HG03039 (cell line): ENCODE measurements at regions not wholly inside any gene's neighbourhood (a gene's known extent, or its start where the extent isn't known, plus 50 kb on each side); places are given as distances from the start of the nearest gene placed in this dataset.
"Not testable (repeated sequence)": the region's sequence is repeated elsewhere in the genome, so short reads cannot be mapped to it uniquely, and the experiment has no call there.

Experiments used
- ATAC-seq: cut with Tn5 transposase; IDR thresholded peaks from one replicate; pipeline ENCODE4 v1.9.1; 2021; ENCODE audit warnings: mild to moderate bottlenecking, moderate library complexity; ENCODE audit not compliant: unreplicated experiment

DNA sequence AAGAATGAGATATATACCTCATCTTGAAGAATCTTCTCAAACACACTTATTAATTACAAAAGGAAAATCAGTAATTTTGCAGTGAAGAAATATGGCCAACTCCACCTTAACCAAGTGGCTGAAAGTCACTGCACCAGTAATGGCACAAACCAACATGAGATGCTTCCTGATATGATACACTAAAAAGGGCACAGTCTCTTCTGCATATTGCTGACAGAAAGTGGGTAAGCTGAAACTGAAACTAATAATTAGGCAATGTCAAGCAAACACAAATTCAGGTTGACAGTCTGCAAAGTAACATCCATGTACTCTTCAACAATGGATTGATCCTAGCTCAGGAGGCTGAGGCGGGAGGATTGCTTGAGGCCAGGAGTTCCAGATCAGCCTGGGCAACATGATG is 56.1 kb downstream of the ZNF22 start:
- not testable (repeated sequence) for ATAC-seq

- ATAC-seq, result no peak
Measured at GRCh38 chr10:45058580-45058979, 57.9 kb downstream of the ZNF22 start.

GRCh38 chr10:45058992-45059561 is 58.4 kb downstream of the ZNF22 start:
- ATAC-seq, result no peak

GRCh38 chr10:45059632-45060031 is 58.9 kb downstream of the ZNF22 start:
- no peak for ATAC-seq

DNA sequence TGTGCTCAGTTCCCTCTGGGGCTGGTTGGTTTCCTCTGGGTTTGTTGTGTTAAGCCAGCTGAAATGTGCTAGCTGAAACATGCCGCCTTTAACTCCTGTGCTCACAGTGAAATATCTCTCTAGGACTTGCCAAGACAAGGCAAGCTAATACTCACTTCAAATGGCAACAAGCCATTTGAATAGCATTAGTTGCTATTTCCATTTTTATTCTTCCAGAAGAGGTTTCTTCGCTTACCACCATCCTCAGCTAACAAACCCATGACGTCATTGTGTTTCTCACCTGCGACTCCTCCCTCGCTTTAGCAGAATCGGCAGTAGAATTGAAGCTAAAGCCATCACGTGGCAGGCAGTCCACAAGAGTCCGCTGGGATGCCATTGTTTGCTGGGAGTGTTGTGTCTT is 61.3 kb downstream of the ZNF22 start:
- ATAC-seq, result no peak

DNA sequence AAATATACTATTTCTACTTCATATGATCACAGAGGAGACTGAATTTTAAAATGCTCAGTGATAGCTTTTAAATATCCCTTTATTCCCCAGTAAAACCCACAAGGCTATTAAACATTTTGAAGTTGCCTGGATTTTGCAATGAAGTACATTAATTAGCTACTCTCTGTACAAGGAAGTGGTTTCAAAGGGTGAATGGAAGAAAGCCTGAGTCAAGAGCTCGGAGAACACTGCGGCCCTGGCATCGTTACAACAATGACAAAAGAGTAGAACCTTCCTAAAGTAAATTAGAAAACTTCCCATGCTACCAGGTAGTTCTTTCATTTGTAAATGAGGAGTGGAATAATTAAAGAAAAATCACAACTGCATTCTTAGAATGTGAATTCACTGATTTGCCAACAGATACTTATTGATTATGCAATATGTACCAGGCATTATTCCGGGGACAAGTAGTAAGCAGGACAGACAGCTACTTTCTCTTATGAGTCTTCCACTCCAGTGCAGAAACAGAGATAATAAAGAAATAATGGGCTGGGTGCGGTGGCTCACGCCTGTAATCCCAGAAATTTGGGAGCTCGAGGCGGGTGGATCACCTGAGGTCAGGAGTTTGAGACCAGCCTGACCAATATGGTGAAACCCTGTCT is 63.0 kb downstream of the ZNF22 start:
- no peak for ATAC-seq

- ATAC-seq, result no peak
Measured at GRCh38 chr10:45064998-45065397, 64.3 kb downstream of the ZNF22 start.

DNA sequence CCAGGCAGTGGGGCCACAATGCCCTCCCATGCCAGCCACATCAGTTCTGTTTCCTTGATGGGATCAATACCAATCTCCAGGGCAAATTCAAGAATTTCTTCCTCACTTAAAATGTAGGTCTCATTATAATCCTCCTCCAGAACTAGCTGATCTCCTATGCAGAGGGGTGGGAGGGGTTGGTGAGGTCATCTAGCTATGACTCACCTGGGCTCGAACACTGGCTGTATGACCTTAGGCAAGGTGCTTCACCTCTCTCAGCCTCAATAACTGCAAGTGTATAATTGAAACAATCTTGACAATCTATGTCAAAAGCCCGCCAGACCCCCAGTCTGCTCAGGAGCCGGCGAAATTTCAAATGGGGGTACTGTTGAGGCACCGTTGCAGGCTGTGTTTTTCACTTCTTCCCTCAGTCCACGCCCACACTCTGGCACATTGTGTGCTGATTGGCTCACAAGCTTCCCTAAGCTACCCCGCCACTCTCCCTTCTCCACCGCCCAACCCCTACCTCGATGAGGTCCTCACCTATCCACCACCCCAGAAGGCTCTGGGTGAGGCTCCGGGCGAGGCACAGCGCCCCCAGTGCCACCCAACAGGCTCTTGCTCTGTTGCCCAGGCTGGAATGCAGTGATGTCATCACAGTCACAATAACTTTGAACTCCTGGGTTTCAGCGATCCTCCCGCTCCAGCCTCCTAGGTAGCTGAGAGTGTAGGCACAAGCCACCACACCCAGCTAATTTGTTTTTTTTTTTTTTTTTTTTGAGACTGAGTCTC is 70.5 kb downstream of the ZNF22 start:
- ATAC-seq, result no peak

DNA sequence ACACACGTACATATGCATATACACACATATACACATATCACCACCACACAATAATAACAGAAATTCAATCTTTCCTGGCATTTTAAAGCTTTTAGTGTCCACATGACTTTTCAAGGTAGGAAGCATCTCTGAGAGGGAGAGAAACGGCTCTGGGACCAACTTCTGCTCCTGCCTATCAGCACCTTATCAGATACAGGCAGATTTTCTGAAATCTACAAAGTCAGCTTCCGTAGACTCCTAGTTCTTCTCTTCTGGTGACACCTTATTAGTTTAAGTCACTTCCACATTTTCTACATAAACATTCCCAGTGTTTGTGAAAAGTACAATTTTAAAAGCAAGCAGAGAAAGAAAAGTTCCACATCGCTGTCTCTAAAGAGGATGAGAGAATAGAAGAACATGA is 74.5 kb downstream of the ZNF22 start:
- ATAC-seq, result no peak

- no peak for ATAC-seq
Measured at GRCh38 chr10:45075826-45076380, 75.2 kb downstream of the ZNF22 start.

DNA sequence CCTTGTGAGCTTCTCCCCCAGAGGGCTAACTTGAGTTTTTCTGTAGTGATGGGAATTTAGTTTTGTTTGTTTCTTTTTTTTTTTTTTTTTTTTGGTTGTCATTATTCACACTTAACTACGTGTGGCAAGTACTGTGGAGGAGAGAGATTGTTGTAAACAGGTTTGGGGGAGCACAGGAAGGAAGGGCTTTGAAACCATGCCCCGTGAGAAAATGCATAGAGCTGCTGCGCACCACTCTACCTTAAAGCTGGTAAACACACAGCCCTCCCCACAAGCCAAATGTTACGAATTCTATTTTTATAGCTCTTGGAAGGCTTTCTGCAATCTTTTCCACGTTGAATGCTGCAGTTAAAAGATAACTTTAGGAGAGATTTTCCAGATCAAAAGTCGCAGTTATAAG is 76.2 kb downstream of the ZNF22 start:
- no peak for ATAC-seq

DNA sequence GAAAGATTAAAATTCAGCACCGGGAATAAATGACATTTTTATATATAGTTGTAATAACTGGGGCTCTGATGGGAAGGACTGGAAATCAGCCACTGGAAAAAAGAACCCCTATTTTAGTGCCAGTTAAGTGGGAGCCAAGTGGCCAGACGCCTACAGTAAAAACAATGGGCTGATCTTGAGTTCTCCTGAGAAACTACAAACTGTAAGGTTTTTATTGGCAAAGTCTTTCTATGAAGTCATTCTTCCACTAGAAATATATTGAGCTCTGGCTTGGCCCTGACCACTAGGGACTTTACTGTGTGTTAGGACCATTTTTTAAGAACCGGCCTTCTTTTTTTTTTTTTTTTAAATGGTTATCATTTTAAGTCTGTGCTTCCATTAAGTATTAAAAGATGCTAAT is 79.6 kb downstream of the ZNF22 start:
- no peak for ATAC-seq

GRCh38 chr10:45082176-45082575 is 81.5 kb downstream of the ZNF22 start:
- no peak for ATAC-seq

- ATAC-seq, result no peak
Measured at GRCh38 chr10:45091968-45092367, 91.2 kb downstream of the ZNF22 start.

- no peak for ATAC-seq
Measured at GRCh38 chr10:45093945-45094344, 93.2 kb downstream of the ZNF22 start.

DNA sequence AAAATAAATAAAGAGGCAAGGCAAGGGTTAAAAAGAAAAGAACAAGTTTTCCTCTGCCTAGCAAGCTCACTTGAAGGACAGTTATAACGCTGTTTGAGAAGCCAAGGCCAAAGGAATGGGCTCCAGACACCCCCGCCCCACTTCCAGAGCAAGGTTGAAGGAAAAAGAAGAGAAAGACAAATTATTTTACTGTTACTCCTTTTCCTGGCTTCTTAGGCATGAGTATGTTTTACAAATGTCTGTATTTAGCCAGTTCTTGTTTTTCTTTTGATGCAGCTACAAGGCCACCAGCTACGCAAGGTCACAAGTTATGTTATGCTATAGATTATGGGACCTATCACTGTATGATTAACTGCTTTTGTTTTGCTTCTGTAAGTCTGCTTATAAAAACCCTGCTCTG is 94.6 kb downstream of the ZNF22 start:
- ATAC-seq, result no peak

GRCh38 chr10:45096001-45096400 is 95.3 kb downstream of the ZNF22 start:
- no peak for ATAC-seq

GRCh38 chr10:45100429-45100828 is 99.7 kb downstream of the ZNF22 start:
- no peak for ATAC-seq

DNA sequence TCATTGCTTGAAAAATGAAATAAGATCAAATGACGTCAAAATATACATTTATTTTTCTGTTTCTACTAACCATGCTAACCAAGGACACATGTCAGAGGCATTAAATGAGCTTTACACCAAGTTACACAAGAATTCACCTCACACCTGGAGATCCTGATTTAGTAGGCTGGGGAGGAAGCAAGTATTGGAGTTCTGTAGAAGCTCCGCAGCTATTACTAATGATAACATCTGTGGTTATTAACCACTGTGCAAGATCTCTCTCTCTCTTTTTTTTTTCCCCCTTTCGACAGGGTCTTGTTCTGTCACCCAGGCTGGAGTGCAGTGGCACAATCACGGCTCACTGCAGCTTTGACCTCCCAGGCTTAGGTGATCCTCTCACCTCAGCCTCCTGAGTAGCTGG is 104.0 kb downstream of the ZNF22 start:
- no peak for ATAC-seq

DNA sequence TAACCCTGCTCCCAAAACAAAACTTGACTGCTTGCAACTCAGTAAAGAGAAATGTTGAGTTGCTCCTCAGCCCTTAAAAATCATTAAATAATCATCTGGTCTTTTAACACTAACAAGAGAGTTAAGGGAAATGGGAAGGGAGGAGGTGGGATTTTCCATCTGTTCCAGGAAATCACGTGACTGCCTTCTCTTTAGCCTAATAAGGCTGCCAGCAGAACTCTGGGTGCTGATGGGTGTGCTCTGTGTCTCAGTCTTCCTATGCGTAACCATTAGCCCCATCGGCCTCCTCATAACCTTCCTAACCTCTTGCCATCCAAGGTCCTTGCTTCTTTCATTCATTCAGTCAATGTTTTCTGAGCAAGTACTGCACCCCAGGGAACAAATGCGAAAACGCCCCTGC is 104.6 kb downstream of the ZNF22 start:
- ATAC-seq, result not testable (repeated sequence)

DNA sequence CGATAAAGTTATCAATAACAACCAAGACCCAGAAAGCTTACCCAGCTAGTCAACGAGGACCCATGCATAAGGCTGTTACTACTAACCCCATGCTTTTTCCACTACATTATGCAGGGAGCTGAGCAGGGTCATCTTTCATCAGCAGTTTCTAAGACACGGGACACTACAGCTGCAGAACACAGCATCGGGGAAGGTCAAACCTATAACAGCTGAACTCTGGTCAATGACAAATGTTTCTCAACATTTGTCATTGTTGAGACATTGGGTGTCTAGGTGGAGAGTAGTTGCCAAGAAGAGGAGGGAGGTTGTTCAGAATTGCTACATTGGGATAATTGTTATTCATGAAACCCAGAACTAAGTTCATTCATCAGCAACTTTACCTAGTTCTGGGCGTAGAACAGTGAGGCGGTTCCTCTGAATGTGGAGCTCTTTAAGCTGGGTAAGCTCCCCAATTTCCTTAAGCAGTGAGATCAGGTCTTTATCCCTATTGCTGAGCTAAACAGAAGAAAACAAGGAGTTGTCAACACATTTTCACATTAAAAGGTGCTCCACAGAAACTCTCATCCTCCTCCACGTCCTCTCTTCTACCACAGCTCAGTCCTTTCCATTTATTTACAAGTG is 105.6 kb downstream of the ZNF22 start:
- ATAC-seq, result no peak

- no peak for ATAC-seq
Measured at GRCh38 chr10:45111509-45111908, 110.8 kb downstream of the ZNF22 start.
